ENCODE measurements at regions not wholly inside any gene's neighbourhood (a gene's known extent, or its start where the extent isn't known, plus 50 kb on each side); places are given as distances from the start of the nearest gene placed in this dataset.

DNA sequence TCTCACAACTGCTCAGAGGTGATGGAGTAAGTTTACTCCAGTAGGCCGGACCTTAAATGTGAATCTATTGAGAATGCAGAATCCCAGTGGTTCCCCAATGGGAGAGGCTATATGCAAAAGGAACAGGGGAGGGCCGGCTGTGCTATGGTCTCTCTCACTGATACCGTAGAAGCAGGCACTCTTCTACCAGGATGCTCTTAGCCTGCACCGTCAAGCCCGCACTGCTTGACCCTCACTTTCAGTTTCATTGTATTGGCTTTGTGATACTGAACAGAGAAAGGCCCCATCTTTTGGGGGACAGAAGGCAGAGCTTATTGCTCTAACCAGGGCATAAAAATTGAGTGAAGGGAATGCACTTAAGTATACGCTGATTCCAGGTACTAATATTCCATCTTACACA is 615.0 kb upstream of the RGMB start:
- TF ChIP-seq, protein P1, sequence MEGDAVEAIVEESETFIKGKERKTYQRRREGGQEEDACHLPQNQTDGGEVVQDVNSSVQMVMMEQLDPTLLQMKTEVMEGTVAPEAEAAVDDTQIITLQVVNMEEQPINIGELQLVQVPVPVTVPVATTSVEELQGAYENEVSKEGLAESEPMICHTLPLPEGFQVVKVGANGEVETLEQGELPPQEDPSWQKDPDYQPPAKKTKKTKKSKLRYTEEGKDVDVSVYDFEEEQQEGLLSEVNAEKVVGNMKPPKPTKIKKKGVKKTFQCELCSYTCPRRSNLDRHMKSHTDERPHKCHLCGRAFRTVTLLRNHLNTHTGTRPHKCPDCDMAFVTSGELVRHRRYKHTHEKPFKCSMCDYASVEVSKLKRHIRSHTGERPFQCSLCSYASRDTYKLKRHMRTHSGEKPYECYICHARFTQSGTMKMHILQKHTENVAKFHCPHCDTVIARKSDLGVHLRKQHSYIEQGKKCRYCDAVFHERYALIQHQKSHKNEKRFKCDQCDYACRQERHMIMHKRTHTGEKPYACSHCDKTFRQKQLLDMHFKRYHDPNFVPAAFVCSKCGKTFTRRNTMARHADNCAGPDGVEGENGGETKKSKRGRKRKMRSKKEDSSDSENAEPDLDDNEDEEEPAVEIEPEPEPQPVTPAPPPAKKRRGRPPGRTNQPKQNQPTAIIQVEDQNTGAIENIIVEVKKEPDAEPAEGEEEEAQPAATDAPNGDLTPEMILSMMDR (conservative IDR thresholded peaks at IDR 0.05), result no peak
- no peak for TF ChIP-seq ZFX (IDR thresholded peaks at IDR 0.05)
- H3K27ac ChIP-seq, result no peak overlapping the region

DNA sequence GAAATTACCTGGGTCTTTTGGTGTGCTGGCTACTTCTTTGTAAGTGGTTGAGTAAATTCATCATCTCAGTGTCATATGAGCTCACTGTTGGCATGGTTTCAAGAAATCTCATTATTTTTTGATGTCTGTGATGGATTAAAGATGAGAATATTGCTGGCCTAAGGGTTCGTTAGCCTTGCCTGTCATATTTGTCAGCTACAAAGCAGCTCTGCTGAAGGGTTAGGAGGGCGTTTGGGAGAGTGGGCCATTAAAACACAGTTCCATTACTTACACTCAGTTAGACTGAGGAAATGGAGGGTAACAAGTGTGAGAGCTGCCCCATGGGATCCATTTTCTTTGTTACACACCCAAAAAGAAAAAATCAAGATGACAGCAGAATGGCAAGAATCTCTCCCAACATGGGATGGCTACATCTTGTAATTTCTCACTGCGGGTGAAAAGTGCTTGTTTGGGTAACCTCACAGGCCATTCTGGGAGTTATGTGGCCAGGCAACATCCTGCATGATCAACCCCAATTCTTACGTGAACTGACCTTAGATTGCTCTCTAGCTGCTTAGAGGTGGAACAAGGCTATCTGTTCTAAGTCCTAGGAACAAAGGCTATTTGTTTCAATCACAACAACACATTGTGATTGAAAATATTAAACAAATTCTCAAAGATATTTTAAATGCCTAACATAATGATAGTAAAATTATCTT is 609.5 kb upstream of the RGMB start:
- no peak overlapping the region for H3K27ac ChIP-seq
- TF ChIP-seq ZFX (IDR thresholded peaks at IDR 0.05), result no peak
- TF ChIP-seq, protein P1 (conservative IDR thresholded peaks at IDR 0.05), result no peak

GRCh38 chr5:98168871-98169270 is 604.6 kb upstream of the RGMB start:
- TF ChIP-seq, protein P1 (conservative IDR thresholded peaks at IDR 0.05), result no peak
- no peak for TF ChIP-seq ZFX (IDR thresholded peaks at IDR 0.05)
- H3K27ac ChIP-seq, result no peak overlapping the region

- TF ChIP-seq ZFX (IDR thresholded peaks at IDR 0.05), result no peak
- TF ChIP-seq, protein P1 (conservative IDR thresholded peaks at IDR 0.05), result no peak
- H3K27ac ChIP-seq, result no peak overlapping the region
Measured at GRCh38 chr5:98170994-98171393, 602.5 kb upstream of the RGMB start.

DNA sequence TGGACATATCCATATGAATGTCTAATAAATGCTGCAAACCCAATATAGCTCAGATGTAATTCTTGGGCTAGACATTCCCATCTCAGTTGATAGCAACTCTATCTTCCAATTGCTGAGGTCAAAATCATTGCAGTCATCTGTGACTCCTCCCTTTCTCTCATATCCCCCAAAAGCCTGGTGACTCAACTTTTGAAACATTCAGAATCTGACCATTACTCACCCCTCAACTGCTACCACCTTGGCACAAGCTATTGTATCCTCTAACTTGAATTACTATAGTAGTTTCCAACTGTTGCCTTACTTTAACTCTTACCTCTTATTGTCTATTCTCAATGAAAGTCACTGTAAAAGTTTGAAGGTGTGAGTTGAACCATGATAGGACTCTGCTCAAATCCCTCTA is 600.1 kb upstream of the RGMB start:
- no peak for TF ChIP-seq ZFX (IDR thresholded peaks at IDR 0.05)
- TF ChIP-seq, protein P1 (conservative IDR thresholded peaks at IDR 0.05), result no peak
- H3K27ac ChIP-seq, result no peak overlapping the region

DNA sequence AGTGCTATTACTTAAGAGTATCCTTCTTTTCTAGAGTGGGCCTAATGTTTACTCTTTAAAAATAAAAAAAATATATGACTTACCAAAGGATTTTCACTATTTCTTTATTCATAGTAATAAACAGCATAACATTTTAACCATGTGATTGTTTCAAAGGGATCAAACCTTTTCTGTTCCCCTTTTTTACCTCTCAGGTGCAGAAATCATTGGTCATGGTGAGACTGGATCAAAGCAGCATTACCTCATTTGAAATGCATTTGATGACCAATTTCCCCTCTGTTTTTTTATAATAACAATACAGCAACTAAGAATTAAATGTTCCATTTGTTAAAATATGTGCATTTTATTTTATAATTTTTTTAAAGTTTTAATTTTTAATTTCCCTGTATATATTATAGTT is 598.0 kb upstream of the RGMB start:
- TF ChIP-seq ZFX (IDR thresholded peaks at IDR 0.05), result no peak
- H3K27ac ChIP-seq, result no peak overlapping the region

DNA sequence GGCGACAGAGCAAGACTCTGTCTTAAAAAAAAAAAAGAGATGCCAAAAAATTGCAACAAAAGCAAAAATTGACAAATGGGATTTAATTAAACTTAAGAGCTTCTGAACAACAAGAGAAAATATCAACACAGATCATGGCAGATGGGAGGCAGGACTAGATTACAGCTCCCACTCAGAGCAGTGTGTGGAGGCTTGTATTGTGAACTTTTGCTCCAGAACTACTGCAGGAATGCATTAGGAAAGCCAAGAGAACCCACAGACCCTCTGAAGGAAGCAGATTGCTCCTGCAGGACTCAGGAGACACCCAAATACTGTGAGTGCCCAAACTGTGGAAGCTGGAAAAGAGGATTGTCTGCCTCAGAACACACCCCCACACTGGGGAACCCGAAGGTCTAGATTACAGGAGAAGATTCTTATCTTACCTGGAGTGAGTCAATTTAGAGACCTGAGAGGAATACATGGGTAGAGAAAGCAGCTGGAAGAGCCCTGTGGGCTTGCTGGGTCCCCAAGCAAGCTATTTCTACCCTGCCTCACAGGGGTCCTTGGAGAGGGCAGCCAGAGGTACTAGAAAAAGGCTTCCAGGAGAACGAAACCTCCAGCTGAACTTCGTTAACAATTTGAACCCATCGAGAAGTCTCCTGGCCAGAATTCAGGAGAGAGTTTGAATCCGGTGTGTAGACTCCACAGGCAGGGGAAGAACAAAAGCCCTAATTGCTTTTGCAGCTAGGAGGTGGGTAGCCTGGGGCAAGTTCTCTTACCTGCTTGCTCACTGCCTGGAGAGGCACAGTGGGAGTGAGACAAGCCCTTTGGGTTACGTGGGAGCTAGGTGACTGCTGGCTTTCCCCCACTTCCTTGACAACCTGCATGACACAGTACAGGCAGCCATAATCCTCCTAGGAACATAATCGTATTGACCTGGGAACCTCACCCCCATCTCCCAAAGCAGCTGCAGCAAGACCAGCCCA is 593.4 kb upstream of the RGMB start:
- TF ChIP-seq ZFX (IDR thresholded peaks at IDR 0.05), result no peak
- TF ChIP-seq, protein P1 (conservative IDR thresholded peaks at IDR 0.05), result no peak
- no peak overlapping the region for H3K27ac ChIP-seq

Data from C4-2B (cell line).